ENCODE measurements at regions not wholly inside any gene's neighbourhood (a gene's known extent, or its start where the extent isn't known, plus 50 kb on each side); places are given as distances from the start of the nearest gene placed in this dataset.
"Not testable (repeated sequence)": the region's sequence is repeated elsewhere in the genome, so short reads cannot be mapped to it uniquely, and the experiment has no call there.

GRCh38 chr2:239727776-239728600 is 297.2 kb downstream of the NDUFA10 start:
- DNase-seq (ENCODE audit: low read depth, low spot score) = no peak

GRCh38 chr2:239727182-239727775 is 297.9 kb downstream of the NDUFA10 start:
- no peak for DNase-seq (ENCODE audit: low read depth, low spot score)

- DNase-seq (ENCODE audit: low read depth, low spot score) = no peak
Measured at GRCh38 chr2:239726631-239727181, 298.4 kb downstream of the NDUFA10 start.

- no peak for DNase-seq (ENCODE audit: low read depth, low spot score)
Measured at GRCh38 chr2:239726091-239726591, 299.0 kb downstream of the NDUFA10 start.

- DNase-seq (ENCODE audit: low read depth, low spot score) = no peak
Measured at GRCh38 chr2:239725551-239725890, 299.6 kb downstream of the NDUFA10 start.

GRCh38 chr2:239724851-239725550 is 300.1 kb downstream of the NDUFA10 start:
- no peak for DNase-seq (ENCODE audit: low read depth, low spot score)

- DNase-seq (ENCODE audit: low read depth, low spot score) = no peak
Measured at GRCh38 chr2:239724194-239724849, 300.8 kb downstream of the NDUFA10 start.

- DNase-seq (ENCODE audit: low read depth, low spot score) = no peak
Measured at GRCh38 chr2:239723486-239724193, 301.5 kb downstream of the NDUFA10 start.

- DNase-seq (ENCODE audit: low read depth, low spot score) = no peak
Measured at GRCh38 chr2:239722760-239723470, 302.2 kb downstream of the NDUFA10 start.

GRCh38 chr2:239721991-239722759 is 303.0 kb downstream of the NDUFA10 start:
- no peak for DNase-seq (ENCODE audit: low read depth, low spot score)

- no peak for DNase-seq (ENCODE audit: low read depth, low spot score)
Measured at GRCh38 chr2:239721531-239721930, 303.6 kb downstream of the NDUFA10 start.

- no peak for DNase-seq (ENCODE audit: low read depth, low spot score)
Measured at GRCh38 chr2:239720361-239721360, 304.5 kb downstream of the NDUFA10 start.

GRCh38 chr2:239719791-239720360 is 305.3 kb downstream of the NDUFA10 start:
- DNase-seq (ENCODE audit: low read depth, low spot score) = no peak

- DNase-seq (ENCODE audit: low read depth, low spot score) = not testable (repeated sequence)
Measured at GRCh38 chr2:239718991-239719390, 306.2 kb downstream of the NDUFA10 start.

GRCh38 chr2:239717706-239718105 is 307.4 kb downstream of the NDUFA10 start:
- no peak for DNase-seq (ENCODE audit: low read depth, low spot score)

- DNase-seq (ENCODE audit: low read depth, low spot score) = no peak
Measured at GRCh38 chr2:239717319-239717675, 307.8 kb downstream of the NDUFA10 start.

- DNase-seq (ENCODE audit: low read depth, low spot score) = peak; percentile 7
Measured at GRCh38 chr2:239716536-239717318, 308.4 kb downstream of the NDUFA10 start.
